H1 (cell line): ENCODE measurements at regions not wholly inside any gene's neighbourhood (a gene's known extent, or its start where the extent isn't known, plus 50 kb on each side); places are given as distances from the start of the nearest gene placed in this dataset.

Experiments
- ZNF274 ChIP-seq: IDR thresholded peaks from 2 replicates; pipeline ENCODE4 v1.7.0; 2012; ENCODE audit warnings: low read length, borderline replicate concordance; ENCODE audit errors: extremely low read depth

DNA sequence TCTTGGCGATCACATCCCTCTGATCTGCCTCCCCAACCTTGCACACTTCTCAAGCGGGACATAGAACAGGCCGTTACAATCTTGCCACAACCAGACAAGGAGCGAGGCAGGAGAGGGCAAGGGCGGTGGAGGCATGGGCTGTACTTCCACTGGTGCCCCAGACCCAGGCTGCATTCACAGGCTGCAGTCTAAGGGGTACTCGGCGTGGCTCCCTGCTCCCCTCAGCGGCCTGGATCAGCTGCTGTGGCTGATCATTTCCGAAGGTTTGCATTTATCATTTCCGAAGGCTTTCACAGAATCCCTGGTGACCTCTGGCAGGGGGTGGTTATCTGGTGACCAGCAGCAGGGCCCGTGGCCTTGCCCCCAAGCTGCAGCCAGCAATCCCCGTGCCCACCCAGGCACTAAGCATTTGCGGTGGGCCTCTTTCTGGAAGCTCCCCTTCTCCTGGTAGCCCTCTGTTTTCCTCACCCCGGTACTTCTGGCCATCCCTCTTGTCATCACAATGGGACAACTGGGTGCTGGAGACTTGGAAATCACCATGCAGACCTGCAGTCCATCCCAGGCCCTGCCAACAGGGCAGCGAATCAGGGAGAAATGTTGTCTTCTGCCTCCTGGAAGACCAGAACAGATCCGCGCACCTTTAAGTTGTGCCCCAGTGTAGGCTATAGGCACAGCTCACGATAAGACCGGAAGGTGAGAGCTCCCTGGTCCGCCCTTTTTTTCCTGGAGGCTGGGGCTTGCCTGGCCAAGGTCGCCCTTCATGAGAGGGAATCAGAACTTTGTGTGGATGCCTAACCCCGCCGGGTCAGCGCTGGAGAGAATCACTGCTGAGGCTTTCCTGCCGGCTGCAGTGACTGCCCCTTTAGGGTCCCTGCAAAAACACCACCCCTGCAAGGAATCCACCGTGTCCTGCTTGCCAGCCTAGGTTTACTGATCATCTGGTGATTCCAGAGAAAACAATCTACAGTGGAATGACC is 1739.1 kb downstream of the TP53TG3F start (continued):
- TF ChIP-seq ZNF274, result no peak
